MG63 (cell line): ENCODE measurements at regions not wholly inside any gene's neighbourhood (a gene's known extent, or its start where the extent isn't known, plus 50 kb on each side); places are given as distances from the start of the nearest gene placed in this dataset.

ENCODE experiments used
- DNase-seq: peaks from one replicate; pipeline ENCODE4 v3.0.0-alpha.2; 2020
- H3K27me3 ChIP-seq: fragments of 250-450 bp; sonication (Bioruptor Pico); 2 replicates; pipeline ENCODE4 v1.5.1; 2020; ENCODE audit warnings: mild to moderate bottlenecking, moderate library complexity
- H3K36me3 ChIP-seq: fragments of 250-450 bp; sonication (Bioruptor Pico); 2 replicates; pipeline ENCODE4 v1.5.1; 2020; ENCODE audit warnings: mild to moderate bottlenecking, moderate library complexity
- H3K4me3 ChIP-seq: fragments of 250-450 bp; sonication (Bioruptor Pico); 2 replicates; pipeline ENCODE4 v1.5.1; 2020; ENCODE audit warnings: mild to moderate bottlenecking, moderate library complexity
- H3K9me3 ChIP-seq: fragments of 250-450 bp; sonication (Bioruptor Pico); 2 replicates; pipeline ENCODE4 v1.5.1; 2020; ENCODE audit warnings: mild to moderate bottlenecking, moderate library complexity

DNA sequence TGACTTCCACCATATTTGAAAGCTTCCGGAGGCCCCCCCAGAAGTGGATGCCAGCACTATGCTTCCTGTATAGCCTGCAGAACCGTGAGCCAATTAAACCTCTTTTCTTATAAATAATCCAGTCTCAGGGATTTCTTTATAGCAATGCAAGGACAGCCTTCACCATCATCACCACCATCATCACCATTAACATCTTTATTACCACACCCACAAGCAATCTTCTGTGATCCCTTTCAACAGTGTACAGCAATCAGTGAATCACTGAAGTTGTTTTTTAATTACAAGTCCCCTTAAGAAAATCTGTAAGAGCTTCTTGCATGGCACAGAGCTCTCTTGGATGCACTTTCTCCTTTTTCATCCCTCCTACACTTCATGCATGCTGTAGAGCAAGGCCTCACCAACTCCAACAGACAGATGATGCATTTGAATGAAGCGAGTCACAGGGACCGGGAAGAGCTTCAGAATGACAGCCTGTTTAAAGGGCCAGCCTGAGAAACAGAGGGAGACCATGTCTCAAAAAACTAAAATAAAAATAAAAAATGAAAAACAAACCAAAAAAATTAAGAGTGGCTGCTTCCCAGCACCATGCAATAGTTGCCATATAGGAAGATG is 83.6 kb upstream of the VASH1 start:
- DNase-seq: no peak
- Histone ChIP-seq H3K27me3 (no peaks in the 10 kb centered on the region), H3K4me3 (no peak overlapping the region), H3K9me3 (peaks cover 4% of the 10 kb centered on the region; the same call in 1 of the 2 replicates), H3K36me3 (no peaks in the 10 kb centered on the region)

DNA sequence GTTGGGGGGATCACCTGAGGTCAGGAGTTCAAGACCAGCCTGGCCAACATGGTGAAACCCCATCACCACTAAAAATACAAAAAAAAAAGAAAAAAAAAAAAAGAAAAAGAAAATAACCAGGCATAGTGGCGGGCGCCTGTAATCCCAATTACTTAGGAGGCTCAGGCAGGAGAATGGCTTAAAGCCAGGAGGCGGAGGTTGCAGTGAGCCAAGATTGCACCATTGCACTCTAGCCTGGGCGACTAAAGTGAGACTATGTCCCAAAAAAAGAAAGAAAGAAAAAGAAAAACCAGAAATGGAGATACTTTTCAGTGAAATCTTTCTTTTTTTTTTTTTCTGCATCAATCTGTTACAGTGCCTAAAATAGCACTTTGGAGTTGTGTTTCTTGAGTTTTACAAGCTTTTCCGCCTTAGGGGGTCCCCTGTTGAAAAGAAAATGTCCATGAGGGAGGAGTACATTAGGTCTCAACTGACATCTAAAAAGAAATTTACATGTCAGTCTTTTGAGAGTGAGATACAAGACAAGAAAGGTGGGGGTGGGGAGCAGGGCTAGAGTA is 82.9 kb upstream of the VASH1 start:
- H3K36me3 ChIP-seq: no peaks in the 10 kb centered on the region
- no peak for DNase-seq

DNA sequence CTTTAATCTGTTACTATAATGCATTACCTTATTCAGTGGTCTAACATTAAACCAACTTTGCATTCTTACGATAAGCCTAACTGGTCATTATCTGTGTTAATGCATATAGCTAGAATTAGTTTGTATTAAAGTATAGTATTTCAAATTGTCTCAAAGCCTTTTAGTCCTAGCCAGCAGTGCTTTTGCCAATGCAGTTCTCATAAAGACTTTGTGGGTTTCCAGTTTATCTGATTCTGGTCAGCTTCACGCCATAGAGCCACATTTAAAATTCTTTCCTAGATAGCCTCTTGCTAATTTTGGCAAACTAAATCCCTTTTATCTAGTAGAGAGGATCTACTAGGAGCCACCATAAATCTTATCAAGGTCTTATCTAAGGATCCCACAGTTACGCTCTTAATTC is 78.9 kb upstream of the VASH1 start:
- H3K27me3 ChIP-seq: no peaks in the 10 kb centered on the region
- no peak for DNase-seq
- peaks cover 4% of the 10 kb centered on the region; the same call in 1 of the 2 replicates for H3K9me3 ChIP-seq
- H3K36me3 ChIP-seq: no peaks in the 10 kb centered on the region
- no peak overlapping the region for H3K4me3 ChIP-seq

More for the DNA sequence above, 82.9 kb upstream of the VASH1 start:
- Histone ChIP-seq H3K4me3 (no peak overlapping the region), H3K27me3 (no peaks in the 10 kb centered on the region), H3K9me3 (peaks cover 4% of the 10 kb centered on the region; the same call in 1 of the 2 replicates)

DNA sequence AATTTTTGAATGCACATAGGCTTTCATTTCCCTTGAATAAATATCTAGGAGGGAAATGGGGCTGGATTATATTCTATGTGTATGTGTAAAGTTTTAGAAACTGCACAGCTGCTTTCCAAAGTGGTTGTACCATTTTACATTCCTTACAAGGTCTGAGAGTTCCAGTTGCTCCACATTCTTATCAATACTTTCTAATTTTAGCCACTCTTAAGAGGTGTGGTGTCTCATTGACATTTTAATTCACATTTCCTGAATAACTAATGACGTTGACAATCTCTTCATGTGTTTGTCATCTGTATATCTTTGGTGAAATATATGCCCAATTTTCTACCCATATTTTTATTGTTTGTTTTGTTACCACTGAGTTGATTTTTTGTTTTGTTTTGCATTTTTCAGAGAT is 74.6 kb upstream of the VASH1 start:
- no peaks in the 10 kb centered on the region for H3K27me3 ChIP-seq
- no peak for DNase-seq
- H3K36me3 ChIP-seq: no peaks in the 10 kb centered on the region
- H3K4me3 ChIP-seq: no peak overlapping the region
- peaks cover 4% of the 10 kb centered on the region; the same call in 1 of the 2 replicates for H3K9me3 ChIP-seq

DNA sequence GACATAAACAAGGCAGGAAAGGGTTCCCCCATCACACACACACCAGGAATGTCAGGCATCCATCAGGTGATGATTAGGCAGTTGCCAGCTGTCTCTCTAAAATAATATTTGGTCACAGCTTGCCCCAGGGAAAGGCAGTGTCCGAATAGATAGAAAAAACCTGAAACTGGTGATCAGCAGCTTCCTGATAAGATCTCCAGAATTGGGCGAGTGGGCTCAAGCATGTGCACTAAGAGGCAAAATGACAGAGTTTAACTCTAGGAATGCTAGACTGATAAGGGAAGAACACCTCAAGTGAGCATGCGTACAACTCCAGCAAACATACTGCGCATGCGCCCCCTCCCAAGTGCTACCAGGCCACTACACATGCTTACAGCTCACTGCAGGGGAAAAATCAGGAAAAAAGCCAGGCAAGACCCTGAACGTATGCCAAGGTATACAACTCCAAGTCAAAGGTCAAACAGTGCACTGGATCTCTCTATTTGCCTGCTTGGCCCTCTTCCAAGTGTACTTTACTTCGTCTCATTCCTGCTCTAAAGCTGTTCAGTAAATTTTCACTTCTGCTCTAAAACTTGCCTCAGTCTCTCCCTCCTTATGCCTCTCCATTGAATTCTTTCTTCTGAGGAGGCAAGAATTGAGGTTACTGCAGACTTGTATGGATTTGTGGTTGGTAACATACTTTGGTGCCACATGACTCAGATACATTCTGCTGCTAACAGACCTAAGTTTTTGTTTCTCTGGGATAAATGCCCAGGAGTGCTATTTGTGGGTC is 73.5 kb upstream of the VASH1 start:
- no peak overlapping the region for H3K4me3 ChIP-seq
- DNase-seq: no peak

DNA sequence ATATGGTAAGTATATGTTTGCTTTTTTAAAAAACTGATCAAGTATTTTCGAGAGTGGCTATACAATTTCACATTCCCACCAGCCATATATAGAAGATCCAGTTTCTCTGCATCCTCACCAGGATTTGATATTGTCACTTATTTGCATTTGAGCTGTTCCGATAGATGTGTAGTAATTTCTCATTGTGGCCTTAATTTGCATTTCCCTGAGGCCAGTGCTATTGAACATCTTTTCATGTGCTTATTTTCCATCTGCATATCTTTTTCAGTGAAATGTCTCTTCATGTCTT is 72.9 kb upstream of the VASH1 start:
- H3K4me3 ChIP-seq: no peak overlapping the region
- DNase-seq: no peak

More for the DNA sequence above, 73.5 kb upstream of the VASH1 start:
- no peaks in the 10 kb centered on the region for H3K36me3 ChIP-seq
- no peaks in the 10 kb centered on the region for H3K27me3 ChIP-seq
- no peaks in the 10 kb centered on the region for H3K9me3 ChIP-seq

DNA sequence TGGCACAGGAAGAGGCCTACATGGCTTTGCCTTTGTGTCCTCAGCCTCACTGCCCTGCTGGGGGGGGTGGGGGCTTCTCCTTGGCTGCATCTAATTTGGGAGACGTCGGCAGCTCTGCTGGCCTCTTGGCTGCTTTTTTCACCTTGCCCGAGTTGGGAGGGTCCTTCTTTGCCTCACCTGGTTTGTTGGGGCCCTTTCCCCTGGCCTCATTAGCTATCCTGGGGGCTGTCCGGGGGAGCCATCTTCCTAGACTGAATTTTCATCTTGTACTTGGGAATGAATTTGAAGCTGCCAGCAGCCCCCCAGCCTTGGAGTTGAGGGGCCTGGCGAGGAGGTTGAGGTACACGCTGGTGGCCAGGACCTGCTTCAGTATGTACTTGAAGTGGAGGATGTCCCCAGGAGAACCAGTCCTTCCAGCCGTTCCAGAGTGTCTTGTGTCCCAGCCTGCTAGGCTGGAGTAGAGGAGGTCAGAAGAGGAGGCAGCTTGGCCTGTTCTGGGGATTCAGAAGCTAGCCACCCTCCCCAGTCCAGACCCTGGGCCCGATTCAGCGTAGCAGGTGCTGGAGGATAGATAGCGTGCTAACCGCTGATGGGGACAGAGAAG is 70.7 kb upstream of the VASH1 start:
- H3K9me3 ChIP-seq: no peaks in the 10 kb centered on the region
- DNase-seq: no peak
- no peak overlapping the region for H3K4me3 ChIP-seq
- H3K27me3 ChIP-seq: no peaks in the 10 kb centered on the region
- H3K36me3 ChIP-seq: no peaks in the 10 kb centered on the region

More for the DNA sequence above, 72.9 kb upstream of the VASH1 start:
- no peaks in the 10 kb centered on the region for H3K9me3 ChIP-seq
- H3K27me3 ChIP-seq: no peaks in the 10 kb centered on the region
- no peaks in the 10 kb centered on the region for H3K36me3 ChIP-seq

DNA sequence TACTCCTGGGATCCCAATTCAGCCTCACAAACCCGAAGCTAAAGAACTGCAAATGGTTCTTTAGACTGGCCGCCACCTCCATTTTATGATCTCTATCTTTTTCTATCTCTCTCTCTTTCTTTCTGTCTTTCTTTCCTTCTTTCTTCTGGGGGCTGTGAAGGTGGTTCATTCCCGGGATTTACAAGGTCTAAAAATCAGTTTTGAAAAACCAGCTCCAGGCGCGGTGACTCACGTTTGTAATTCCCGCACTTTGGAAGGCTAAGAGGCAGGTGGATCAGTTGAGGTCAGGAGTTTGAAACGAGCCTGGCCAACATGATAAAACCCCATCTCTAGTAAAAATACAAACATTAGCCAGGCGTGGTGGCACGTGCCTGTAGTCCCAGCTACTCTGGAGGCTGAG is 67.2 kb upstream of the VASH1 start:
- no peak overlapping the region for H3K4me3 ChIP-seq
- no peaks in the 10 kb centered on the region for H3K9me3 ChIP-seq
- no peaks in the 10 kb centered on the region for H3K27me3 ChIP-seq
- DNase-seq: no peak
- no peaks in the 10 kb centered on the region for H3K36me3 ChIP-seq

DNA sequence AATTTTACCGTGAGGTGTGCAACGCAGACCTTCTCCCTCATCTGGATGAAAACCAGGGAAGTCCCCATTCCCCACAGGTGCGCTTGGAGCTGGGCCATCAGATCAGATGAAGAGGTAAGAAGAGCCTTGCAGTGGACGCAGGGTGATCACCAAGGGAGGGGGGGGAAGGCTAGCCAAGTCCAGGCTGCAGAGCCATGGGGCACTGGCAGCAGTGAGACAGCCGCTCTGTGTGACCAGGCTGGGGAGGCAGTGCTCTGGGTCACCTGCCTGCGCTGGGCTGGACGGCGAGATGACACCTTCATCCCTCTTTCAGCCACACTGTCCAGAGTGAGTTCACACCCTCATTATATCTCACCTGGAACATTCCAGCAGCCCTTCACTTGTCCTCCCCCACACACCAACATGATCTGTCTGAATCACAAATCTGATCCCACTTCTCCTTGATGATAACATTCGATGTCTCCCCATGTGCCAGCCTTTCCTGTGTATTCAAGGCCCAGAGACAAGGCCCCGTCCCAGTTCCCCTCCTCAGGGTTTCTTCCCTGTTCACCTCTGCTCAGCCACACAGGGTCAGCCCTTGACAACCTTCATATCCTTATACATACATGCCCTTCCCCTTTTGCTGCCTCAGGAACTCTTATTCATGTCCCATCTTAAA is 65.9 kb upstream of the VASH1 start:
- no peak for DNase-seq
- Histone ChIP-seq H3K27me3 (no peaks in the 10 kb centered on the region), H3K4me3 (no peak overlapping the region), H3K9me3 (no peaks in the 10 kb centered on the region), H3K36me3 (no peaks in the 10 kb centered on the region)

DNA sequence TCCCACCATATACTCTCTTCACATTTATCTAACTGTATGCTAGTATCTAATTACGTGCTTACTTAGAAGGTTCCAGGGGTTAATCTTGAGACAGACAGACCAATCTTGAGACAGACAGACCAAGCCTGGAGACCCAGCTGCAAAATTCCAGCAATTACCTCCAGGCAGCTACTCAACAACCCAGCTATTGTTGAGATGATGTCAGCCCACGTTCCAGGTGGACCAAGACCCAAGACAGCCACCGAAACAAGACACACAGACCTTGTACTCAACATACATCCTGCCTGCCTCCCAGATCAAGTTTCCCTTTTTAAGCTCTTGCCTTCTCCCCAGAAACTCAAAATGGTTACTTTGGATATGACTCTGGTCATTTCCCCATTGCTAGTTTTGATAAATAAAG is 64.9 kb upstream of the VASH1 start:
- no peaks in the 10 kb centered on the region for H3K36me3 ChIP-seq
- H3K9me3 ChIP-seq: no peaks in the 10 kb centered on the region
- H3K27me3 ChIP-seq: no peaks in the 10 kb centered on the region
- DNase-seq: no peak
- H3K4me3 ChIP-seq: no peak overlapping the region

DNA sequence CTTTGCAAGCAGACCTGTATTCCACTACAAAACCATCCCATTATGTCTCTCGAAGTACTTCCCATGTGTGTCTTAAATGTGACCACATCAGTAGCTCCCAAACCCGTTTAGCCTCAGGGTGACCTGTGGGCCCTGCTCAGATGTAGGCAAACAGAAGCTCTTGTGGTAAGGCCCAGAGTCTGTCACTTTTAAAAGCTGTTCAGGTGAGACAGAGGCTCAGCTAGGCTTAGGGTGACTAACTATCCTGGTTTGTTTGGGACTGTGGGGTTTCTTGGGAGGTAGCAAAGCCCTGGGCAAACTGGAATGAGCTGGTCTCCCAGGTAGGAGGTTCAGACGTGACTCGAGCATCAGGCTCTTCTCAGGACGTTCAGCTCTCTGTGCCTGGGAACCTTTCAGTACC is 64.5 kb upstream of the VASH1 start:
- H3K27me3 ChIP-seq: no peaks in the 10 kb centered on the region
- no peak for DNase-seq
- no peak overlapping the region for H3K4me3 ChIP-seq
- H3K36me3 ChIP-seq: no peaks in the 10 kb centered on the region
- no peaks in the 10 kb centered on the region for H3K9me3 ChIP-seq

DNA sequence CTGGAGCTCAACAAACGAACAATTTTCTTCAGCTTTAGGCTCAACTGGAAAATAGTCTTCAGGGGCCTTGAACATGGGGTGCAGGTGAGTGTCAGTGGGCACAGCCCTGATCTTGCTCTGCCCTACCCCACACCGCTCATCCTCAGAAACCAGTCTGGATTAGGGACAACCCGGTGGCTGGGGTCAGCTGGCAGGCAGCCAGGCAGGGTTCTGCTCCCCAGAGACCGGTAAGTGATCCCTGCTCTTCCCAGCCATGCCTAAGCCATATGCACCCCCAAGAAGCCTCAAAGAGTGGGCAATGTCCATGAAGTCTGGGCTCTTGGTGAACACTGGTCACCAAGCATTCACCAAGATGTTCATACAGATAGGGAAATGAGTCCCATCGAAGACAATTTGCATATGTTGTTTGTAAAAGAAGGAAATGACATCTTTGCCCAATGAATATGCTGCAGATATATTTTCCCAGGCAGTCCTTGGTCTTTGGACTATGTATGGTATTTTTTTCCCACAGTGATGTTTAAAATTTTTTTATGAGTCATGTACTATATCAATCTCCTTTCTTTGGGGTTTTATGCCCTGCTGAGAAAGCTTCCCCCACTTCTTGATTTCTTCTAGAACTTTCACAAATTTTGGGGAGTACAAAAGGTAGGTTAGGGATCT is 63.9 kb upstream of the VASH1 start:
- Histone ChIP-seq H3K4me3 (no peak overlapping the region), H3K27me3 (no peaks in the 10 kb centered on the region), H3K36me3 (no peaks in the 10 kb centered on the region), H3K9me3 (no peaks in the 10 kb centered on the region)
- DNase-seq: no peak

DNA sequence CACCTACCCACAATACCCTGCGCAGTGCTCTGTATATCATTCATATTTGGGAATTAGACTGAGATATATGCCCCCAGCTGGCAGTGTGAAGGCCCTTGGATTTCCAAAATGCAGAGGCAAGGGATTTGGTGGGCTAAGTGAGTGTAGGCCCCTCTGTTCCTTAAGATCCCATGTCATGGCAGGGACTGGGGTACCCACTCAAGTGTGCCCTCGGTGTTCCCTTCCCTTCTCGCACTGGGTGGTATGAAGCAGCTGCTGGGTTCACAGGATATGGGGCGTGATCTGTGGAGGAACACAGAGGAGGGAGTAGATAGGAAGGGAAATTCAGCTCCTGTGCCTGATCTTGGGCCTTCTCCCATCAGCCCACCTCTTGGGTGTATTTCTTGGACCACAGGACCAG is 63.1 kb upstream of the VASH1 start:
- H3K36me3 ChIP-seq: no peaks in the 10 kb centered on the region
- H3K4me3 ChIP-seq: no peak overlapping the region
- no peaks in the 10 kb centered on the region for H3K9me3 ChIP-seq
- no peak for DNase-seq
- no peaks in the 10 kb centered on the region for H3K27me3 ChIP-seq

DNA sequence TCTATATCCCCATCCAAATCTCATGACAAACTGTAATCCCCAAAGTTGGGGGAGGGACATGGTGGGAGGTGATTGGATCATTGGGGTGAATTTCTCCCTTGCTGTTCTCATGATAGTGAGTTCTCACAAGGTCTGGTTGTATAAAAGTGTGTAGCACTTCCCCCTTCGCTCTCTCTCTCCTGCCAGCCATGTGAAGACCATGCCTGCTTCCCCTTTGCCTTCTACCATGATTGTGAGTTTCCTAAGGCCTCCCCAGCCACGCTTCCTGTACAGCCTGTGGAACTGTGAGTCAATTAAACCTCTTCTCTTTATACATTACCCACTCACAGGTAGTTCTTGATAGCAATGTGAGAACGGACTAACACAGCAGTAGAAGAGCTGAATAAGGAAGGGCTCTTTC is 62.6 kb upstream of the VASH1 start:
- DNase-seq: no peak
- H3K4me3 ChIP-seq: no peak overlapping the region
- H3K9me3 ChIP-seq: no peaks in the 10 kb centered on the region
- no peaks in the 10 kb centered on the region for H3K36me3 ChIP-seq
- no peaks in the 10 kb centered on the region for H3K27me3 ChIP-seq

DNA sequence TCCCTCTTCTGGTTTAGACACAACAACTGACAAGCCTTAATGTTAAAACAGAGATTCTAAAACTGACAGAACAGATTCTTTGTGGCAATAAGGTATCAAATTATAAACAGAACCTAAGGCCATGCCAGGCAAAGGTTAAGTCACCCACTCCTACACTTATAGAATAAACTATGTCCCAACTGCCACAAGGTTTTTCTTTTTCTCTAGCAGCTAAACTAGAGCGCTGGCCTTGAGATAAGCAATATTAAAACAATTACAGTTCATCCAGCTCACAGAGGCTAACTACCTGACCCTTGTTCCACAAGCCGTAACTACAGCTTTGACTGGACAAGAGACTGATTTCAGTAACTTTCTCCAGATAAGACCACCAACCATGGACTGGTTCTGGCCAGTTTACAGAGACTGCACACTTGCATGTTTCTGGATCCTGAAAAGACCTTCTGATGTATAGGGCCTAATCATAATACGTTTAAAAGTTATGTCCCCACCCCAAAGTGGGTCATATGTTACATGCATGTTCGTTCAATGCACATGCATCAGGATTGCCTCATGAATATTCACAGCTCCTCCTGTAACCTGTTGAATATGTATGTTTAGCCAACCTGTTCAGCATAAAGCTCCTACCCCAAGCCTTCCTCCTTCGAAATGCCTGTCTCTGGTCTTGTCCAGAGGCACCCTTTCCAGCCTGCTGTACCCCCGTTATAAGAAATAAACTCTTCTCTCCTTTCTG is 61.9 kb upstream of the VASH1 start:
- no peak for DNase-seq
- Histone ChIP-seq H3K9me3 (no peaks in the 10 kb centered on the region), H3K27me3 (no peaks in the 10 kb centered on the region), H3K36me3 (no peaks in the 10 kb centered on the region), H3K4me3 (no peak overlapping the region)

DNA sequence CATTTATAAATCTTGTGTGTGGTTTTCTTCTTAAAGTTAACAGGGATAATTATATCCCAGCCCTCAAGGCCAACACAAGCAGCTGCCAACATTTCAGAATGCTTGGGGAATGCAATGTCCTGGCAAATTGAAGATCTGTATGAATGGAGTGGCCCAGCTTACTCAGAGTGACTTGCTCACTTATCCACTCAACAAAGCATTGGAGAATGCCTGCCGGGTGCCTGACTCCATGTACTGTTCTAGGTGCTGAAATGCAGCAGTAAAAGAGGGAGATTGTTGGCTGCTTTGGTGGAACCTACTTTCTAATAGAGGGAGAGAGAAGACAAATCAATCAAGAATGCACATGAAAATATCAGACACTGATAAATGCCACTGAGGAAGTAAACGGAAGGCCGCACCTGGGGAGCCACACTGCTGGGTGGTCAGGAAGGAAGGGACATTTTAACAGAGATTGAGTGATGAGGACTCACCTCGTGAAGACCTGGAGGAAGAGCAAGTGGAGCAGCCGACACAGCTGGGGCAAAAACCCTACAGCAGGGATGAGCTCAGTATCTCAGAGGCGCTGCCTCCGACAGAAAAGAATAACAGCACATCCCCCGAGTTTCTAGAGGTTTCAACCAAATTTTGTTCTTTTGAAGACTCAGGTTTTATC is 61.2 kb upstream of the VASH1 start:
- no peaks in the 10 kb centered on the region for H3K36me3 ChIP-seq
- H3K9me3 ChIP-seq: no peaks in the 10 kb centered on the region
- no peak for DNase-seq
- H3K4me3 ChIP-seq: no peak overlapping the region
- H3K27me3 ChIP-seq: no peaks in the 10 kb centered on the region
